Neural cell (in vitro differentiated cells): ENCODE measurements at regions not wholly inside any gene's neighbourhood (a gene's known extent, or its start where the extent isn't known, plus 50 kb on each side); places are given as distances from the start of the nearest gene placed in this dataset.

Experiments
- EZH2 ChIP-seq: fragments of 200-600, 300-800 bp; shearing (Covaris generic), sonication (generic); IDR thresholded peaks from 2 replicates; pipeline ENCODE4 v1.6.1; 2014; ENCODE audit warnings: antibody characterized with exemption, low read length, borderline replicate concordance, mild to moderate bottlenecking; ENCODE audit not compliant: insufficient read depth, poor library complexity, severe bottlenecking
- MXI1 ChIP-seq: fragments of 450-650 bp; conservative IDR thresholded peaks from 2 replicates; pipeline ENCODE4 v1.6.1; 2014; ENCODE audit warnings: antibody characterized with exemption, mild to moderate bottlenecking; ENCODE audit not compliant: poor library complexity, severe bottlenecking
- POLR2AphosphoS5 ChIP-seq: IDR thresholded peaks from 2 replicates; pipeline ENCODE4 v1.6.1; 2012
- TAF1 ChIP-seq: IDR thresholded peaks from 2 replicates; pipeline ENCODE4 v1.6.1; 2012; ENCODE audit warnings: low read depth
- TF ChIP-seq, protein P1 (sequence below): fragments of 450-650 bp; IDR thresholded peaks from 2 replicates; pipeline ENCODE4 v1.5.1; 2014; ENCODE audit warnings: antibody characterized with exemption, mild to moderate bottlenecking, moderate library complexity; ENCODE audit not compliant: poor library complexity, severe bottlenecking

DNA sequence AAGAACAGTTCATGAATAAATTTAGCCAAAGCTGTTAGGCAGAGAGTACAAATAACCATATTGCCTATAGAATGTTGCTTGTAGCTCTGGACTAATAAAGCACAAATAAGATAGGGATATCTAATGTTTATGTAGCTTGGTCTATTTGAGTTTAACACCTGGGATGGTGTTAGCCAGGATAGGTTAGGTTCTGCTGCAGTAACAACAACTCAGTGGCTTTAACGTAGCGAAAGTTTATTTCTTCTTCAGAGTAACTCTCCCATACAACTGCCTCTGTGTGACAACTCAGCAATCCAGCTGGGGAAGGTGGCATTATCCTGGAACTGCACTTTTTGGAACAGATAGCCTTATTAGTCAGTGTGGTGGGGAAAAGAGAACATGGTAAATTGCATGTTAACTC lies 52.2 kb upstream of the STEAP4 start:
- TF ChIP-seq, protein P1, sequence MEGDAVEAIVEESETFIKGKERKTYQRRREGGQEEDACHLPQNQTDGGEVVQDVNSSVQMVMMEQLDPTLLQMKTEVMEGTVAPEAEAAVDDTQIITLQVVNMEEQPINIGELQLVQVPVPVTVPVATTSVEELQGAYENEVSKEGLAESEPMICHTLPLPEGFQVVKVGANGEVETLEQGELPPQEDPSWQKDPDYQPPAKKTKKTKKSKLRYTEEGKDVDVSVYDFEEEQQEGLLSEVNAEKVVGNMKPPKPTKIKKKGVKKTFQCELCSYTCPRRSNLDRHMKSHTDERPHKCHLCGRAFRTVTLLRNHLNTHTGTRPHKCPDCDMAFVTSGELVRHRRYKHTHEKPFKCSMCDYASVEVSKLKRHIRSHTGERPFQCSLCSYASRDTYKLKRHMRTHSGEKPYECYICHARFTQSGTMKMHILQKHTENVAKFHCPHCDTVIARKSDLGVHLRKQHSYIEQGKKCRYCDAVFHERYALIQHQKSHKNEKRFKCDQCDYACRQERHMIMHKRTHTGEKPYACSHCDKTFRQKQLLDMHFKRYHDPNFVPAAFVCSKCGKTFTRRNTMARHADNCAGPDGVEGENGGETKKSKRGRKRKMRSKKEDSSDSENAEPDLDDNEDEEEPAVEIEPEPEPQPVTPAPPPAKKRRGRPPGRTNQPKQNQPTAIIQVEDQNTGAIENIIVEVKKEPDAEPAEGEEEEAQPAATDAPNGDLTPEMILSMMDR: no peak
- TF ChIP-seq EZH2 (no peak), POLR2AphosphoS5 (no peak), TAF1 (no peak), MXI1 (no peak)
